T-helper 1 cell treated with Interleukin-12 subunit alpha and Interleukin-12 subunit beta and Interleukin-4 antibody, amounts not matched to agents 30 μg/mL and 1 μg/mL, for 36 hours (primary cell): ENCODE measurements at regions not wholly inside any gene's neighbourhood (a gene's known extent, or its start where the extent isn't known, plus 50 kb on each side); places are given as distances from the start of the nearest gene placed in this dataset.
"Not testable (repeated sequence)": the region's sequence is repeated elsewhere in the genome, so short reads cannot be mapped to it uniquely, and the experiment has no call there.

Experiments
- H3K27ac Mint-ChIP-seq: one replicate; pipeline ENCODE4 v1.8.0; 2021; ENCODE audit warnings: mild to moderate bottlenecking, mixed read lengths
- H3K27me3 Mint-ChIP-seq: one replicate; pipeline ENCODE4 v1.8.0; 2021; ENCODE audit warnings: low read depth, mixed read lengths
- H3K36me3 Mint-ChIP-seq: one replicate; pipeline ENCODE4 v1.8.0; 2021; ENCODE audit warnings: low read depth, mixed read lengths
- H3K4me1 Mint-ChIP-seq: one replicate; pipeline ENCODE4 v1.8.0; 2021; ENCODE audit warnings: low read depth, mixed read lengths
- H3K4me3 Mint-ChIP-seq: one replicate; pipeline ENCODE4 v1.8.0; 2021; ENCODE audit warnings: mild to moderate bottlenecking, moderate library complexity, mixed read lengths
- H3K9me3 Mint-ChIP-seq: one replicate; pipeline ENCODE4 v1.8.0; 2021; ENCODE audit warnings: mixed read lengths

- Mint-ChIP-seq H3K36me3 (peaks cover 5% of the 10 kb centered on the region), H3K27me3 (no peaks in the 10 kb centered on the region), H3K4me3 (no peak overlapping the region), H3K27ac (no peak overlapping the region), H3K9me3 (peaks cover 22% of the 10 kb centered on the region), H3K4me1 (peaks cover under 1% of the 10 kb centered on the region)
These were observed 106.1 kb downstream of the EOMES start for GRCh38 chr3:27616031-27616430.

- H3K9me3 Mint-ChIP-seq = peaks cover 25% of the 10 kb centered on the region
- peaks cover 3% of the 10 kb centered on the region for H3K4me1 Mint-ChIP-seq
These were observed 106.6 kb downstream of the EOMES start for GRCh38 chr3:27615555-27615954.

GRCh38 chr3:27614592-27614991 is 107.5 kb downstream of the EOMES start:
- H3K4me1 Mint-ChIP-seq = peaks cover 3% of the 10 kb centered on the region
- H3K36me3 Mint-ChIP-seq = peaks cover 5% of the 10 kb centered on the region
- H3K27me3 Mint-ChIP-seq = no peaks in the 10 kb centered on the region
- H3K4me3 Mint-ChIP-seq = no peak overlapping the region
- H3K9me3 Mint-ChIP-seq = peaks cover 20% of the 10 kb centered on the region
- no peak overlapping the region for H3K27ac Mint-ChIP-seq

More at GRCh38 chr3:27615555-27615954, 106.6 kb downstream of the EOMES start:
- Mint-ChIP-seq H3K27ac (no peak overlapping the region), H3K4me3 (no peak overlapping the region), H3K27me3 (no peaks in the 10 kb centered on the region), H3K36me3 (peaks cover 5% of the 10 kb centered on the region)

- Mint-ChIP-seq H3K4me1 (peaks cover 3% of the 10 kb centered on the region), H3K9me3 (peaks cover 24% of the 10 kb centered on the region), H3K27ac (no peak overlapping the region), H3K36me3 (peaks cover 5% of the 10 kb centered on the region), H3K4me3 (no peak overlapping the region), H3K27me3 (no peaks in the 10 kb centered on the region)
These were observed 108.2 kb downstream of the EOMES start for GRCh38 chr3:27613846-27614500.

- H3K27me3 Mint-ChIP-seq = no peaks in the 10 kb centered on the region
- H3K4me3 Mint-ChIP-seq = no peak overlapping the region
- H3K27ac Mint-ChIP-seq = no peak overlapping the region
- peaks cover 3% of the 10 kb centered on the region for H3K4me1 Mint-ChIP-seq
- peaks cover 24% of the 10 kb centered on the region for H3K9me3 Mint-ChIP-seq
- H3K36me3 Mint-ChIP-seq = peaks cover 5% of the 10 kb centered on the region
These were observed 111.2 kb downstream of the EOMES start for GRCh38 chr3:27610800-27611525.

- H3K4me3 Mint-ChIP-seq = no peak overlapping the region
- H3K36me3 Mint-ChIP-seq = peaks cover under 1% of the 10 kb centered on the region
- H3K27me3 Mint-ChIP-seq = no peaks in the 10 kb centered on the region
- no peak overlapping the region for H3K27ac Mint-ChIP-seq
- peaks cover 7% of the 10 kb centered on the region for H3K9me3 Mint-ChIP-seq
- peaks cover 3% of the 10 kb centered on the region for H3K4me1 Mint-ChIP-seq
These were observed 114.8 kb downstream of the EOMES start for GRCh38 chr3:27607370-27607769.

GRCh38 chr3:27606537-27606936 is 115.6 kb downstream of the EOMES start:
- no peak overlapping the region for H3K4me3 Mint-ChIP-seq
- H3K27me3 Mint-ChIP-seq = no peaks in the 10 kb centered on the region
- peaks cover 3% of the 10 kb centered on the region for H3K36me3 Mint-ChIP-seq
- no peak overlapping the region for H3K27ac Mint-ChIP-seq
- peaks cover 3% of the 10 kb centered on the region for H3K4me1 Mint-ChIP-seq
- H3K9me3 Mint-ChIP-seq = peaks cover 7% of the 10 kb centered on the region

- H3K4me1 Mint-ChIP-seq, H3K27ac Mint-ChIP-seq, H3K4me3 Mint-ChIP-seq, H3K27me3 Mint-ChIP-seq, H3K36me3 Mint-ChIP-seq, H3K9me3 Mint-ChIP-seq: not testable (repeated sequence)
These were observed 117.1 kb upstream of the SLC4A7 start for GRCh38 chr3:27601311-27601710.

GRCh38 chr3:27599741-27600140 is 115.6 kb upstream of the SLC4A7 start:
- not testable (repeated sequence) for H3K4me3 Mint-ChIP-seq

GRCh38 chr3:27596921-27597320 is 112.7 kb upstream of the SLC4A7 start:
- H3K36me3 Mint-ChIP-seq = peaks cover 1% of the 10 kb centered on the region
- no peak overlapping the region for H3K4me3 Mint-ChIP-seq
- no peaks in the 10 kb centered on the region for H3K27me3 Mint-ChIP-seq
- H3K4me1 Mint-ChIP-seq = peaks cover 5% of the 10 kb centered on the region
- peaks cover 1% of the 10 kb centered on the region for H3K9me3 Mint-ChIP-seq
- no peak overlapping the region for H3K27ac Mint-ChIP-seq

More at GRCh38 chr3:27599741-27600140, 115.6 kb upstream of the SLC4A7 start:
- not testable (repeated sequence) for H3K27me3 Mint-ChIP-seq, H3K9me3 Mint-ChIP-seq, H3K36me3 Mint-ChIP-seq, H3K4me1 Mint-ChIP-seq, H3K27ac Mint-ChIP-seq

- Mint-ChIP-seq H3K27ac (no peak overlapping the region), H3K36me3 (peaks cover 4% of the 10 kb centered on the region), H3K4me3 (no peak overlapping the region), H3K4me1 (peaks cover 11% of the 10 kb centered on the region), H3K9me3 (peaks cover 5% of the 10 kb centered on the region), H3K27me3 (no peaks in the 10 kb centered on the region)
These were observed 112.2 kb upstream of the SLC4A7 start for GRCh38 chr3:27596334-27596841.

- Mint-ChIP-seq H3K4me3 (no peak overlapping the region), H3K9me3 (peaks cover 5% of the 10 kb centered on the region)
These were observed 110.0 kb upstream of the SLC4A7 start for GRCh38 chr3:27594096-27594690.

GRCh38 chr3:27593173-27593572 is 109.0 kb upstream of the SLC4A7 start:
- Mint-ChIP-seq H3K4me3 (no peak overlapping the region), H3K27me3 (no peaks in the 10 kb centered on the region), H3K4me1 (peaks cover 28% of the 10 kb centered on the region), H3K36me3 (peaks cover 7% of the 10 kb centered on the region), H3K9me3 (peaks cover 5% of the 10 kb centered on the region), H3K27ac (no peak overlapping the region)

More at GRCh38 chr3:27594096-27594690, 110.0 kb upstream of the SLC4A7 start:
- Mint-ChIP-seq H3K4me1 (peaks cover 28% of the 10 kb centered on the region), H3K27ac (no peak overlapping the region), H3K27me3 (no peaks in the 10 kb centered on the region), H3K36me3 (peaks cover 7% of the 10 kb centered on the region)

GRCh38 chr3:27591312-27592210 is 107.4 kb upstream of the SLC4A7 start:
- Mint-ChIP-seq H3K4me1 (peaks cover 28% of the 10 kb centered on the region), H3K36me3 (peaks cover 7% of the 10 kb centered on the region), H3K27ac (peak overlapping the region; percentile 58), H3K27me3 (no peaks in the 10 kb centered on the region), H3K4me3 (peak overlapping the region; percentile 27), H3K9me3 (peaks cover 5% of the 10 kb centered on the region)
